A673 (cell line): ENCODE measurements at regions not wholly inside any gene's neighbourhood (a gene's known extent, or its start where the extent isn't known, plus 50 kb on each side); places are given as distances from the start of the nearest gene placed in this dataset.
"Not testable (repeated sequence)": the region's sequence is repeated elsewhere in the genome, so short reads cannot be mapped to it uniquely, and the experiment has no call there.

Source experiments
- BruUV-seq: library from RNA; stranded (reverse); fragments of 400-500 nt; replicated peaks from 2 replicates; lab custom pipeline; 2021; lab: Mats Ljungman, UMichigan
- CTCF ChIA-PET: fragments of 300-600 bp; sonication (Branson Sonifier 250); formaldehyde crosslinking; loops from one replicate; lab custom pipeline; 2022; ENCODE audit warnings: antibody characterized with exemption; lab: Charles Lee
- POLR2A ChIA-PET: fragments of 300-600 bp; sonication (Branson Sonifier 250); formaldehyde crosslinking; loops from one replicate; lab custom pipeline; 2022; ENCODE audit warnings: antibody characterized with exemption; ENCODE audit not compliant: low non-redundant PET; lab: Charles Lee
- DNase-seq: peaks from one replicate; pipeline ENCODE4 v3.0.0-alpha.2; 2015; ENCODE audit warnings: low spot score
- H3K27ac ChIP-seq: fragments of 200-600 bp; sonication (generic); 2 replicates; pipeline ENCODE4 v1.5.1; 2016; ENCODE audit warnings: mixed run types, low read depth, mild to moderate bottlenecking, mixed read lengths, antibody characterized with exemption, low read length; ENCODE audit not compliant: poor library complexity, severe bottlenecking
- H3K27me3 ChIP-seq: fragments of 200-600 bp; sonication (generic); replicated peaks from 2 replicates; pipeline ENCODE4 v1.6.1; 2017; ENCODE audit warnings: mixed run types, low read depth, mild to moderate bottlenecking, mixed read lengths, antibody characterized with exemption, low read length; ENCODE audit not compliant: insufficient read depth, poor library complexity
- H3K36me3 ChIP-seq: fragments of 200-600 bp; sonication (generic); 2 replicates; pipeline ENCODE4 v1.6.1; 2016; ENCODE audit warnings: mixed run types, mild to moderate bottlenecking, mixed read lengths, antibody characterized with exemption, low read length; ENCODE audit not compliant: insufficient read depth, poor library complexity, severe bottlenecking
- H3K4me1 ChIP-seq: fragments of 200-600 bp; sonication (generic); 2 replicates; pipeline ENCODE4 v1.6.1; 2017; ENCODE audit warnings: mixed run types, mild to moderate bottlenecking, mixed read lengths, antibody characterized with exemption, low read length; ENCODE audit not compliant: insufficient read depth, poor library complexity, severe bottlenecking
- H3K4me3 ChIP-seq: fragments of 200-600 bp; sonication (generic); 2 replicates; pipeline ENCODE4 v1.5.1; 2016; ENCODE audit warnings: low read depth, mixed run types, mild to moderate bottlenecking, mixed read lengths, low read length; ENCODE audit not compliant: poor library complexity, severe bottlenecking
- H3K9me3 ChIP-seq: fragments of 200-600 bp; sonication (generic); 2 replicates; pipeline ENCODE4 v1.6.1; 2016; ENCODE audit warnings: mixed run types, low read depth, mild to moderate bottlenecking, mixed read lengths, antibody characterized with exemption, low read length; ENCODE audit not compliant: poor library complexity, severe bottlenecking
- CTCF ChIP-seq: fragments of 300-800, 200-600 bp; sonication (generic); conservative IDR thresholded peaks from 2 replicates; pipeline ENCODE4 v1.5.1; 2017; ENCODE audit warnings: low read depth, mild to moderate bottlenecking, antibody characterized with exemption, low read length, moderate library complexity, mixed read lengths
- EZH2 ChIP-seq: fragments of 200-600 bp; sonication (generic); IDR thresholded peaks from 2 replicates; pipeline ENCODE4 v1.6.1; 2017; ENCODE audit warnings: borderline replicate concordance, low read depth, mild to moderate bottlenecking, mixed read lengths, antibody characterized with exemption, low read length; ENCODE audit not compliant: poor library complexity, severe bottlenecking
- intact Hi-C: fragments of 100-400 bp; cut with micrococcal nuclease; formaldehyde crosslinking; loops from one replicate; pipeline ENCODE4 v1.10.0; 2022; ENCODE audit not compliant: unreplicated experiment

GRCh38 chr2:54040685-54041084 lies 69.9 kb upstream of the PSME4 start:
- no peaks in the 10 kb centered on the region for H3K36me3 ChIP-seq
- POLR2A ChIA-PET, result no interaction called here
- H3K27me3 ChIP-seq, result no peaks in the 10 kb centered on the region
- peaks cover 6% of the 10 kb centered on the region for H3K9me3 ChIP-seq
- no TSS peak for BruUV-seq
- no peak for TF ChIP-seq EZH2
- CTCF ChIA-PET, result no interaction called here
- no peak overlapping the region for H3K27ac ChIP-seq
- no peaks in the 10 kb centered on the region for H3K4me1 ChIP-seq
- no peak overlapping the region for H3K4me3 ChIP-seq
- intact Hi-C loops, result no loop called here
- no peak for DNase-seq

GRCh38 chr2:54040250-54040649 lies 69.5 kb upstream of the PSME4 start:
- no peak for DNase-seq
- H3K27me3 ChIP-seq, result no peaks in the 10 kb centered on the region
- peaks cover 4% of the 10 kb centered on the region for H3K9me3 ChIP-seq
- ChIA-PET POLR2A (no interaction called here), CTCF (no interaction called here)
- H3K4me1 ChIP-seq, result no peaks in the 10 kb centered on the region
- TF ChIP-seq CTCF (no peak), EZH2 (no peak)
- no peak overlapping the region for H3K4me3 ChIP-seq
- BruUV-seq, result no TSS peak
- intact Hi-C loops, result no loop called here
- H3K36me3 ChIP-seq, result no peaks in the 10 kb centered on the region
- no peak overlapping the region for H3K27ac ChIP-seq

GRCh38 chr2:54038835-54039234 lies 68.0 kb upstream of the PSME4 start:
- TF ChIP-seq CTCF (no peak), EZH2 (no peak)
- Histone ChIP-seq H3K27me3 (no peaks in the 10 kb centered on the region), H3K36me3 (no peaks in the 10 kb centered on the region), H3K4me1 (no peaks in the 10 kb centered on the region), H3K4me3 (no peak overlapping the region), H3K27ac (no peak overlapping the region), H3K9me3 (no peaks in the 10 kb centered on the region)
- no TSS peak for BruUV-seq
- POLR2A ChIA-PET, result no interaction called here
- CTCF ChIA-PET, result no interaction called here
- intact Hi-C loops, result no loop called here
- no peak for DNase-seq

GRCh38 chr2:54031288-54031687 lies 60.5 kb upstream of the PSME4 start:
- DNase-seq, H3K27ac ChIP-seq, H3K4me3 ChIP-seq, BruUV-seq, POLR2A ChIA-PET, CTCF ChIA-PET, H3K27me3 ChIP-seq, H3K36me3 ChIP-seq, intact Hi-C loops, H3K9me3 ChIP-seq, H3K4me1 ChIP-seq: not testable (repeated sequence)
